GM18868 (cell line): ENCODE measurements at regions not wholly inside any gene's neighbourhood (a gene's known extent, or its start where the extent isn't known, plus 50 kb on each side); places are given as distances from the start of the nearest gene placed in this dataset.

ENCODE experiments used
- ATAC-seq: cut with Tn5 transposase; IDR thresholded peaks from one replicate; pipeline ENCODE4 v1.9.1; 2021; ENCODE audit warnings: mild to moderate bottlenecking, moderate library complexity; ENCODE audit not compliant: unreplicated experiment

DNA sequence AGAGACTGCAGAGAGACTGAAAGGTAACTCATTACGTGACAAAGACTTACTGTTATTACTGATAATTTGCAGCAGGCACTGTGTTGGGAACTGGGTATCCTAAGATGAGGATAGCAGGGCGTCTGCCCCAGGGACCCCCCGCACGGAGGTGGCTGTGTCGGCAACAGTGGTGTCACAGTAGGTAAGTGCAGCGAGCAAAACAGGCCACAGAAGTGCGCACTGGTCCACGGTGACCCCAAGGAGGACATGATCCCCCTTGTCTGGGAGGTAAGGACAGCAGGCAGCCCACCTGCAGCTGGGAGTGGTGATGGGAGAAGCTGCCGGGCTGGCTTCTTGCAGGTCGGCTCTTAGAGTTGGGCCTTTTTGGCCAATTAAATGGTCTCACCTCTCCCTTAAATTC is 82.9 kb downstream of the FAM43A start:
- no peak for ATAC-seq

DNA sequence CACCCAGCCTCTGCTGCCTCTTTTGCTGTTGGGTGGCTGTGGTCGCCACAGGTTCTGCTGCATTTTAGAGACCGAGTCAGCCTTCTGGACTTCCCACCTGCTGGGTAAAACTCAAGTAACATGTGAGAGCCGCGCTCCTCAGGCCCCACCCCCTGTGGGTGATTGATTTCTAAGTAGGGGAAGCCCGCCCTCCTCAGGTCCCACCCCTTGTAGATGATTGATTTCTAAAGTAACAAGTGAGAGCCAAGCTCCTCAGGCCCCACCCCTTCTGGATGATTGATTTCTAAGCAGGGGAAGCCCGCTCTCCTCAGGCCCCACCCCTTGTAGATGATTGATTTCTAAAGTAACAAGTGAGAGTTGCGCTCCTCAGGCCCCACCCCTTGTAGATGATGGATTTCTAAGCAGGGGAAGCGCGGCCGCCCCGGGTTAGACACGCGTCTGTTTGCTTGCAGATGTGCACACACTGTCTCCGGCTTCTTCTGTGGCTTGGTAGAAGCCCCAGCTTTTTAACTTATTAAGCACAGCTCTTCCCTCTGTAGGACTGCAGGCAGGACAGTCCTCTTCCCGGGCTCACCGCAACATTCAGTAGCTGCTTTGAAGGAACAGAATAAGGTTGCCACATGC is 83.4 kb downstream of the FAM43A start:
- ATAC-seq = peak; percentile 98

DNA sequence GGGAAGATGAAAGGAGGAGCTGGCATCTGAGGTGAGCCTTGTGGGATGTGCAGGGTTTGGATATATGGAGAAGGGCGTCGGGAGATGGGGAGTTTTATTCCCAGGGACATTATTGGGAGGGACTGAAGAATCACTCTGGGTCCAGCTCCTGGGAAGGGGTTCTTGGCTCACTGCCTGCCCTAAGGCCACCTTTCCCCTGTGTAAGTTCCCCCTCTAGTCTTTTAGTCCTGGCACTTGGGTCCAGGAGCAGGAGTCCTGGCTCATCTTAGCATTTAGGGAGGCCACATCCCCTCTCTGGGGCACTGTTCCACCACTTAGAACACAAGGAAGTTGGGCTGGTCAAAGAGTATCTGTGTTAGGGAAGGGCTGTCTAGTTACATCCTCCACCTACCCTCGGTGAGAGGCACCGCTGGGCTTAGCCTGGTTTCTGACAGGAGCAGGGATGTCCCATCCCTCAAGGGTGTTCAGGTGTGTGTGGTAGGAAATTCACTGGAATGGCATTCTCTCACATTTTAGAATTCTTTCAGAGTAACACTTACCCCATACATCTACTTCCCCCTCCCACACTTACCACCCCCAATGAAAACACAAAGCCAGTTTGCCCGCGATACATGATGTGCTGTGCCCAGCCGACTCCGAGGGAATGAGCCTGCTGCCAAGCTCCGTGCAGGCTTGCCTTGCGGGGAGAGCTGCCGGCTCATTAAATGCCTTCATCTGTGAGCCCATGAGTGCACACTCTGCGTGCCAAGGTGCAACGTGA is 86.7 kb downstream of the FAM43A start:
- no peak for ATAC-seq

DNA sequence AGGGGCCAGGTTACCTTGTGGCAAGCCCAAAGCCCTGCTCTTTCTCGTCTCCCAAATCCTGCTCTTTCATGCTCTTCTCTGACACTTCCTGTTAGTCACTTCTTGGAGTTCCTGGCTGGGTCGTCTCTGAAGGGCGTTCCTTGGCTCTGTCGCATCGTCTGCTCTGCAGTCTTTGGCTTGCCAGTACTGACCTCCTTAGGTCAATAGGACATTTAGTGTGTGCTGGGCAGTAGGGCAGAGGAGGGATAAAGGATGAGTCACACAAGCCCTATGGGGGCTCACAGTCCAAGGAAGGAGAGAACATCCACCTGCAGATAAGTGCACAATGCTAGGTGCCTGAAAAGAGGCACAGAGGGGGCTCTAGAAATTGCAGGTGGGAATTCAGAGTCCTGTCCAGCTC is 87.5 kb downstream of the FAM43A start:
- ATAC-seq = no peak

DNA sequence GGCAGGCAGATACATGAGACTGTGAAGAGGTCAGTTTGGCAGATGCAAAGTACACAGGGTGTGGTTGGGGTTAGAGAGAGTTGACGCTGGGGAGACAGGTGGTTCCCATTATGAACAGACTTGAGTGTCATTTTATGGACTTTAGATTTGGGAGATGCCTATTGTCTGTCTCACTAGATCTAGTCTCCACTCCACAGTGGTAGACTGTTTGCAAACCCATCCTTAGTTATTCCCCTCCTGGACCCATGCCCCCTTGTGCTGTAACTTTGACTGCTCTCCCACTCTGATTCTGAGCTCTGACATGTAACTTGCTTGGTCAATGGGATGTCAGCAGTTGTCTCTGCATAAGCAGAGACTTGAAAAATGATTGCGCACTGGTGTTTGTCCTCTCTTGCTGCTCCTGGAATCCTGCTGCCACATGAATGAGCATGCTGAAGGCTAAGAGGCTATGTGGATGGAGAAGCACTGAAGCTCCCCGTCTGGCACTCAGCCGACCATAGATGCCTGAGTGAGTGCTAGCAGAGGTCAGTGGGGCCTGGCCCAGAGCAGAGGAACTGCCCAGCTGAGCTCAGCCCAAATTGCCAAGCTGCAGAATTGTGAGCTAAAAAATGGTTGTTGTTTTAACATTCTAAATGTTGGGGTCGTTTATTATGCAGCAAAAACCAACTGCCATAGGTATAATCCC is 88.2 kb downstream of the FAM43A start:
- ATAC-seq = no peak

DNA sequence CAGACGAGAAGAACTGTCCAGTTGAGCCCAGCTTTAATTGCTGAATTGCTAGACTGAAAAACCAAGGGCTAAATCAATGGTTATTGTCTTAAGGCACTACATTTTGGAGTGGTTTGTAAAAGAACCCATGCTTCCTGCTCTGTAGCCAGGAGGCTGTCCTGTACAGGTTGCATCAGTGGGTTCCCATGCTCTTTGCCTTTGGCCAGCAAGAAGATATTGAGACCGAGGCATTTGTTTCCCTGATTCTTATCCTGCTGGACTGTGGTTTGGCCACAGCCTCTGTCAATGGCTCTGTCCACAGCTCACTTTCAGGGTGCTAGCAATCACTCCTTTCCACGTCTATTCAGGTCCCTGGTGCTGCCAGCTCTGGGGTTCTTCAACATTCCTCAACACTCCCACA is 89.6 kb downstream of the FAM43A start:
- no peak for ATAC-seq

DNA sequence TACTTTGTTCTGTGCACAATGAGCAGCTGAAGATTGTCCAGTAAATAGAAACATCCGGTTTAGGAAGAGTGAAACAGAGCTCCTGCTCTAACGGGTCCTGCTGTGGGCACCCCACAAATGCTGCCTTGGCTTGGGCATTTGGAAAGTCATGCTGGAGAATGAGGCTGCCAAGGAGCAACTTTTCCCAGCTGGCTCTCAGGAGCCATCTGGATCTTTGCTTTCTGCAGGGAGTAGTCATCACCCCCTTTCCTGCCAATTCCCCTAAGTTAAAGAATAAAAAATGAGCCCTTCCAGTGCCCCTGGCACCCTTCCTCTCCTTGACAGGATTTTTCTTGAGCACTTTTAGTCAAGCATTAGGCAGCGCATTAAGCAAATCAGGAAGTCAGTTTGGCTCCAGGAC is 90.0 kb downstream of the FAM43A start:
- ATAC-seq = no peak

DNA sequence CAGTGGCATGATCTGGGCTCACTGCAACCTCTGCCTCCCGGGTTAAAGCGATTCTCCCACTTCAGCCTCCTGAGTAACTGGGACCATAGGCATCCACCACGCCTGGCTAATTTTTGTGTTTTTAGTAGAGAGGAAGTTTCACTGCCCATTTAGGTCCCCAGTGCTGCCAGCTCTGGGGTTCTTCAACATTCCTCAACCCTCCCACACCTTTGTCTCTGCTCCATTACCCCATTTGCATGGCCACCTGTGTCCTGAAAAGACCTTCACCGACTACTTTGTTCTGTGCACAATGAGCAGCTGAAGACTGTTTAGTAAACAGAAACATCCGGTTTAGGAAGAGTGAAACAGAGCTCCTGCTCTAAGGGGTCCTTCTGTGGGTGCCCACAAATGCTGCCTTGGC is 92.0 kb downstream of the FAM43A start:
- no peak for ATAC-seq

DNA sequence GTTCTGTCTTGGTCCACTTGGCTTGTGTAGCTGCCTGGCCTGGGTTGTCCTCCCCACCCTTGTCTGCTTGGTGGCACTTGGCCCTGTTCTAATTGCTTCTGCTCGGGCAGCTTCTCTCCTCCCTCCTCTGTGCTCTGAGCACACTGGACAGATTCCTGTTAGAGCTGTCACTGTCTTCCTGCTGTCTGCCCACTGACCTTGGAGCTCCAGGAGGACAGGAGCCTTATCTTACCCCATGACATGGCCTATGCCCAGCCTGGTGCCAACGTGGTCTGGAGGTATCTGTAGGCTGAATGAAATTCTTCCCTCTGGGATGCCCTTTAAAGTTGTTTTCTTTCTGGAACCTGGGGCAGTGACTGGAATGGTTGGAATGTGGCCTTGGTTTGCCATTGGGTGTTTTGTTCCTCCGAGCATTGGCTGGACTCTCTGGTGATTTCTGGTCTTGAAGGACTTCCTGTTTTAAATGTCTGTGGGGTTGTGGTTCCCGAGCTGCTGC is 94.1 kb downstream of the FAM43A start:
- ATAC-seq = no peak

DNA sequence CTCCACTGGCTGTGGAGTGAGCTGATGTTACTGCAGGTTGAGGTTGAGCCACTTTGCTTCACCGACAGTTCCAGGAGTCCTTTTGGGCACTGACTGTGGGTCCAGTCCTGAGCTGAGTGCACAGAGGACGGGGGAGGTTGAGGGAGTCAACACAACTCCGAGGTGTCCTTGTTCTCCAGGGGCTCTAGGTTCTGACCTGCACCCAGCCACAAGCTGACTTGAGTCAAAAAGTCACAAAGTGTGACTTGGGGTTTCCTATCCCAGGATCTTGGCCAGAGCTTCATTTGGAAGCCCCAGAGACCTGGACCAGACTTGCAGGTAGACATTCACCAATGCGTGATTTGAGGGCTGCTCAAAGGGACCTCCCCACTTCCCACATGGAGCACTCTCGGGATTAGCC is 95.0 kb downstream of the FAM43A start:
- ATAC-seq = no peak

DNA sequence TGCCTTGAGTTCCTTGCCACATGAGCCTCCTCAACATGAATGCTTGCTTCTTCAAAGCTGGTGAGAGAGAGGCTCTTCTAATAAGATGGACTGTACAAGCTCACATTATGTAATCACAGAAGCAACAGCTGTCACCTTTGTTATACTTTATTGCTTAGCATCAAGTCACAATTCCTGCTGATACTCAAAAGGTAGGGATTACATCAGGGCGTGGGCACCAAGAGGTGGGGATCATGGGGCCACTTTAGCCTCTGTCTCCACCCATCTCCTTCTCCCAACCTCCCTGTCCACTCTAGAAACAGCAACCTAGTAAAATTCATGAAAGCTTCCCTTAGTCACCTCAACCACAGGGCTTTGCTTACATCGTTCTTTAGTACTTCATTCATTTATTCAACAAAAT is 95.9 kb downstream of the FAM43A start:
- no peak for ATAC-seq

DNA sequence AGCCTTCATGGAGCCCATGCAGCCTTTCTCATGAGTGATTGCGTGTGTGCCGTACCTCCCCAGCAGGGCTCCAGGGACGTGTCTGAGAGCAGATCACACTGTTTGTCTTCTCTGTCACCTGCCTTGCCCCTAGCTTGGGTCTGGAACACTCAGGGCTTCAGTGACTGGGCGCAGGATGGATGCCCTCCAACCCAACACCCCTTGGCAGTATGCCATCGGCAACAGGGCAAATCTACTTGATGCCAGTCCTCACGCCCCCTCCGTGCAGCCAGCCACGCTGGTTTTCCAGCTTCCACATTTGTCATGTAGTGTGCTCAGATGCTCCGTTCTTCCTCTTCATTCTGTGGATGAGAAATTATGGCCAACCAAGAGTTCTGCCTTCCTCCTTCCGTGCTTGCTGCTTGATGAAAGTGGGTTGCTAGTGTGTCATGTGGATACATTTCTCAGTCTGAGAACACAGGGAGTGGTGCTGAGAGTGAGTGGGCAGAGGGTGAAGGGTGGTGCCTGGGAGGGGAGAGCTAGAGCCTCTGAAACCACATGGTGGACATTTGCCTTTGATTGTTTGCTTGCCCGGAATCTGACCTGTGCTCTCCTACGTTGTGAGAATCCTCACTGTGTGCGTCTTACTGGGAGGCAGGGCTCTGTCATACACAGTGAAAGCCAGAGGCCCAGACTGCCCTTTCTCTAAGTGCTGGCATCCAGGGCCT is 97.2 kb downstream of the FAM43A start:
- no peak for ATAC-seq

DNA sequence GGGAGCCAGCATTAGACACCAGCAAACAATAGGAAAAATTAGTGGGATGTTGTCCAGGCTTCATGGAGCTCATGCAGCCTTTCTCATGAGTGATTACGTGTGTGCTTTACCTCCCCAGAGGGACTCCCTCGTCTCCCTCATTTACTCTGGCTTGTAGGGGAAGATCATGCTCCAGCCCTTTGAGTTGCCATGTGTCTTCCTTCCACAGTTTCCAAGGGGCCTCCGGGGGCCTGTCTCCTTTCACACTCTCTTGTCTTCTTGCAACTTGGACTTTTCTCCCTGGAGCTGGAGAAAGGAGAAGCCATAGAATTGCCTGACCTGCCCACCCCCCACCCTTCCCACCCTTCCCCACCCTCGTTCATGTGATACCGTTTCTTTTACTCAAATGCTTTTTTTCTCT is 98.7 kb downstream of the FAM43A start:
- no peak for ATAC-seq

DNA sequence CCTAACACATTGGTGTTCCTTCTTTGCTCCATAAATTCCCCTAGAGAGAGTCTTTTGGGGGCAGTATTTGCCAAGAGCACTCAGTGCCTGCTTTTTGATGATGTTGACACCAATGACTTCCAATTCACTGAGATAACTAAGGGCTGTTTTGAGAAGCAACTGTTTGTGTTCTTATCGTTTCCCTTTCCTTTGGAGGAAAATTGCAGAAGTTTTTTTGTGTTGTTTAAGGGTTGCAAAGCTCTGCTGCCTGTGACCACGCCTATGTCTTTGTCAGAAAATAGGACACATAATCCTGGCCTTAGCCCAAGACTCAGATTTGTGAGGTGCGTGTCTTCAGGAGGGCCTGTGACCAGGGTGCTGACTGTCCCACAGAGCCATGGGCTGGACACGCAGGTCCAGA is 99.6 kb downstream of the FAM43A start:
- ATAC-seq = no peak

DNA sequence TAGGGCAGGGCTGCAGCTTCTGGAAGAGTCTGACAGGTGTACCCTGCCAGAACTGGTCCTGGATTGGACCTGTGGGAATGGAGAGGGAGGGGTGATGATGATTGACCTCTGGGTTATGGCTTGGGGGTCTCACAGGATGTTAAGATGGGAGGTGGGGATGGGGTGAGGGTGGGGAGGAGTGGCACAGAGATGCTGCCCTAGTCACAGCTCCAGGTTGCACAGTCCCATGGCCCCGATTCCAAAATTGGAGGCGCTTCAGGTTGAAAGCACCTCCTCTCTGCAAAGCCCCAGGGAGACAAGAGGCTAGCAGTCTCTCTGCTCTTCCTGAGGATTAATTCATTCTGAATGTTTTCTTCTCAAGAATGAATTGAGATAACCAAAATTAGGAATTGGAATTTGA is 101.4 kb downstream of the FAM43A start:
- ATAC-seq = no peak

DNA sequence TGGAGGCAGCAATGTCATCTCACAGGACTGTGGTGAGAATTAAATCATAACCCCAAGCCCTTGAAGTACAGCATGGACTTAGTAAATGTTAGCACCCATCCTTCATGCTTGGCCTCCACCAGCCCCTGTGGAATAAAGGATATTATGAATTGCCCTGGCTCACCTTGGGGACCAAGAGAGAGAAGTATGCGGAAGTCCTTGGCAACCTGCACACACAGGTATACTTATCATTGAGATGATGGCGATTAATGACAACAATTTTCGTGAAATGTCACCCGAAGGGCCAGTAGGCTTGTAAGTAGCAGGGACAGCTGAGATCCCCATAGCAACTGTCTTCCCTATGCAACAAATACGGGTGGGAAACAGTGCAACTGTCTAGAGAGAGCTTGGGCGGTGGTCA is 102.0 kb downstream of the FAM43A start:
- ATAC-seq = no peak

DNA sequence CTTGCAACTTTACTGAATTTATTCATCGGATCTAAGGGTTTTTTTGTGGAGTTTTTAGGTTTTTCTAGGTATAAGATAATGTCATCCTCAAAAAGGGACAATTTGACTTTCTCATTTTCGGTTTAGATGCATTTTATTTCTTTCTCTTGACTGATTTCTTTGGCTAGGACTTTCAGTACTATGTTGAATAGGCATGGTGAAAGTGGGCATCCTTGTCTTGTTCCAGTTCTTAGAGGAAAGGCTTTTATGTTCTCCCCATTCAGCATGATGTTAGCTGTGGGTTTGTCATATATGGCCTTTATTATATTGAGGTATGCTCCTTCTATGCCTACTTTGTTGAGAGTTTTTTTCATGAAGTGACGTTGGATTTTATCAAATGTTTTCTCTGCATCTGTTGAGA is 106.7 kb downstream of the FAM43A start:
- no peak for ATAC-seq

DNA sequence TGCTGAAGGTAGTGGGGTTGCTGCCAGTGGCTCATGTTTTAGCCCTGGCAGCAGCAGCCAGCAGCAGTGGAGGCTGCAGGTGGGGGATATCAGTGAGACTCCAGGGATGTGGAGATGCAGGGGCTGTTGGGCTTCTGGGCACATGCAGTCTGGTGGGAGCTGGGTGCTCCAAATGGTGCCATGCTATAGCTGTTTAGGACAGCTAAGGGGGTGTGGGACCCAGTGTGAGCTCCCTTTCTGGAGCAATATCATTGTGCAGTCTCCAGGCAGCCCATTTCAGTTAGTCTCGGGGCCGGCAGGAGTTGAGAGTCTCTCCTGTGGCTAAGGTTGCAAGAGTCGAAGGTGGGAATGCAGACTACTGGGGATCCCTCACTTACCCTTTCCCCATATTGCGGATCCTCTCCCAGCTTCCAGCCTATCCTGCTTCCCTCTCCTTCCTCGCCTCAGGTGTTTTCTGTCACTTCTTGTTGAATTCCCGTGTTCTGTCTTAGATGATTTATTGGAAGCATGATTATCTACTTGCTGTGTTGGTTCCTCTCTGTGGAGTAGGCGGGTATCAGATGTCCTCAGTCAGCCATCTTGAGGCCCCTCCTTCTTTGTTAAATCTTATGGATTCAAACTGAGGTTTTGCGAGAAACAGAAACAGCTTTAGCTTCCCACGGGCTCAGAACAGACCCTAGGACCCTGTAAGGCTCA is 112.0 kb downstream of the FAM43A start:
- ATAC-seq = no peak

DNA sequence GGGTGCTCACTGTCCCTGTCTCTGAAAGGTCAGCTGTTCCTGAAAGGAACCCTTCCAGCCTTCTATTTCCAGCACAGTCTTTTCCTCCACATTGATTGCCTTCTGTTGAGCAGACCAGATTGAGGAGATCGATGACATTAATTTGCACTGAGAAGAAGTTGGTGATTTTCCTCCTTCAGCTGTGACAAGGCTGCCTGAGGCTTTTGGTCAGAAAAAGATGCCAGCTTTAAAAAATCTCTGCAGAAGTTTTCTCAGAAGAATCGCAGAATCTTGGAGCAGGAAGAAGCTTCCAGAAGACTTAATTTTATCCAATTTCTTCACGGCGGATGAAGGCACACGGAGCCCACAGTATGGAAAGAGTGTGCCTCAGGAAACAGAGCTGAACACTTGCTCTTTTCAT is 112.8 kb downstream of the FAM43A start:
- no peak for ATAC-seq

DNA sequence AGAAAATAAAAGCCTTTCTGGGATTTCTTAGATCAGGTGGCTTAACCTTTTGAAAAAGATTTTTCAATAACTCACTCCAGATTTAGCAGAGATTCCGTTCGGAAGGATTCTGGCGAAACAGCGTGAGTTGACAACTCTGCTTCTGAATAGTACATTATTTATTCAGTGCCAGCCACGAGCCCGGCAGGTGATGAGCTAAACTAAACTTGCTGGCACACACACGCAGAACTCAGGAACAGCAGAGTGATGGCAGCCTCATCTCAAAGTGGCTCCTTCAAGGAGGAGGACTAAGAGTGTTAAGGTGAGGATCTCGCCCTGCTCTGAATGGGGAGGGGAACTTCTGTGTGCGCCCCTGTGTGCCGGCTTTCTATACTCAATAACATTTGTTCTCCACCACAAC is 114.3 kb downstream of the FAM43A start:
- ATAC-seq = no peak
